HG02588 (cell line): ENCODE measurements at regions not wholly inside any gene's neighbourhood (a gene's known extent, or its start where the extent isn't known, plus 50 kb on each side); places are given as distances from the start of the nearest gene placed in this dataset.
"Not testable (repeated sequence)": the region's sequence is repeated elsewhere in the genome, so short reads cannot be mapped to it uniquely, and the experiment has no call there.

Experiments used
- ATAC-seq: cut with Tn5 transposase; IDR thresholded peaks from one replicate; pipeline ENCODE4 v1.9.1; 2021; ENCODE audit warnings: mild to moderate bottlenecking, moderate library complexity; ENCODE audit not compliant: unreplicated experiment

DNA sequence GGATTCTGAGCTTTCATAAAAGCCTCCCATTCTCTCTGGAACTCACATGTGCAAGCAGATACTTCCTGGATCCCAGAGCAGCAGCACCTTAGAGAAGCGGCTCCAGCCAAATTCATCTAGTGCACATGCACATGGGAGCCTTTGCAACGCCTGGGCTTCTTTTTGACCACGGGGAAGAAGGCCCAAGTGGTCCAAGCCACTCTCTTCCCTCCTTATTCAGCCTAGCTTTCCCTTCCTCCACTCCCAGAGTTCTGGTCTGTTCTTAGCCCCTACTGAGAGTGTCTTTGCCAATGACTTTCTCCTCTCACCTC is 118.7 kb downstream of the ZNF365 start:
- no peak for ATAC-seq

DNA sequence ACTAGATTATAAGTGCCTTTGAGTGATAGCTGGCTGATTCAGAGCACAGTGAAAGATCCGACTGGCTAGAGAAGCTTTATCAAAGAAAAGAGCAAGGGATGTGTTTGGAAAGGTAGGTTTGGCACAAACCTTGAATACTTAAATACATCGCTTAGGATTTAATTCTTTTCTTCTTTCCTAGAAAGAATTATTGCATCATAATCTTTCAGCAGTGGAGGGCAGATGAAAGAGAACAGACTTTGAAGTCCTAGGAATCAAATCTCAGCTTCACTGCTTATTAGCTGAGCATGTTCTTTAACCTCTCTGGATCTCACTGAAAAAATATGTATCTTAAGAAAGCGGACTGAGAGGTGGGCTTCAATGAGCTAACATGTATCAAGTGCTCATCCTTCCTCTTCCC is 122.8 kb downstream of the ZNF365 start:
- no peak for ATAC-seq

DNA sequence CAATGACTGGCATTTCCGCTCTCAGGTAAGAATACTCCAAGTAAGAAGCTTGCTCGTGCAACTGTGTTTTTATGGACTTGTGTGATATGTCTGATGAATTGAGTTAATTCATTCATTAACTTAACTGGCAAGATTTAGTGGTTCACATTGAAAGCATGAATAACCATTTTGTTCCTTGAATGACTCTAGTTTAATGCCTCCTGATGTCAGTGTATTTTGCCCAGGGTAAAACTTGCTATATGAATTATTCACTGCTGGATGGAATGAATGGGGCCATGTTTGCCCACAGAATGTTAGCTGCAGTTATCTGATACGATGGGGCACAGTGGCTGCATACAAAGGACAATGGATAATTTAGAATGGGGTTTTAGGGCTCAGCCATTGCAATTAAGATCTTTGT is 124.1 kb downstream of the ZNF365 start:
- no peak for ATAC-seq

DNA sequence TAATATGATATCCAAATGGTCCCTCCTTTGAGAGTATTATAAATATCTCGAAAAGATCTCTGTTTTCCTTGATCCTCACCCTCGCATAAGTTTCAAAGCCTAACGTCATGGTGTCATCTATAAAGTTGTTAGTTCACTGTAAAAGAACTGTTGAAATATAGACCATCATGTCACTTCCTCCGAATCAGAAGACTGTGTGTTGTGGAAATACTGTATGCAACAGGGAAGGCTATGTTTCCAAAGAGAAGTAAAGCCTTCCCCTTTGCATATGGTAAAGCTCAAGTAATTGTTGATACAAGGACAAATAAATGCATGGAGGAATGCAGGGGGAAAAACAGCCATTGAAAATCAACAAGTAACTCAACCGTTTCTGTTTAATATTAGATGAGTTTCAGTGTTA is 125.9 kb downstream of the ZNF365 start:
- ATAC-seq = not testable (repeated sequence)

DNA sequence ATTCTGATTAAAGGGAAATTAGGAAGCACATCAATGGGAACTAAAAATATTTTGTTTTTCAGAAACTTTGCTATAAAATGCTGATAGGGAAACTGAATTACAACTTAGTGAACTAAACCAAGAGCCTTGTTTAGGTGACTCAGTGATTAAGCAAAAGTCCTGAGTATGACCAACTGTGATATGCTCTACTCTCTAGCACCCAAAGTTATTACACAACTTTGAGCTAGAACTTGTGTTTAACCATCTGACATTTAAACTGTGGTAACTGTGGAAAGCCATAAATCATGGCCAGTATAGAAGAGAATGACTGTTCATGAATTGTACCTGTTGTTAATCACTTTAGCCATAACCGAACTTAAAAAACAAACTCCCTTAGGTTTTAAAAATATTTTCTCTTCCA is 127.4 kb downstream of the ZNF365 start:
- no peak for ATAC-seq

DNA sequence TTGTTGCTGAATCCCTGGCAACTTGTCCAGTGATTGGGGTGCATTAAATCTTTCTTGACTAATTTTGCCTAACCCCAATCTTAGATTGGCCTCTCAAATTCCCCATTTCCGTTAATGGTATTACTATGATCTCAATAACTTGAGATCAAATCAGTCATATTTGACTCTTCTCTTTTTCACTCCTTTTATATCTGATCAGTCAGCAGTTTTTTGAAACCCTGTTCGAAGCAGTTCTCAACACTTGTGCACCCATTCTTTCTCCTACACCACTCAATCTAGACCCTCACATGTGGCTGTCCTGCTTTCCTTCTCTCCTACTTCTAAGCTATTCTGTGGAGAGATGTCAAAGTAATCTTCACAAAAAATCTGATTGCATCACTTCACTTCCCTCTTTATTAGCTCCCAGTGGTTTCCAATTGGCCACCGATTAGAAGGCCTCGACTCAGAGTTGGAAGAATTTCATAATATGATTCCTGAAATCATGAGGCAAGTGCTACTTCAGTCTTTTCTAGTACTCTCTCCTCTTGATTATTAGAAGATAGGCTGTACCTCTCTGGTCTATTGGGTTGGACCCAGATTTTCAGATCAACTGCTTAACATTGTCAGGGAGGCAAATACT is 128.9 kb downstream of the ZNF365 start:
- no peak for ATAC-seq

DNA sequence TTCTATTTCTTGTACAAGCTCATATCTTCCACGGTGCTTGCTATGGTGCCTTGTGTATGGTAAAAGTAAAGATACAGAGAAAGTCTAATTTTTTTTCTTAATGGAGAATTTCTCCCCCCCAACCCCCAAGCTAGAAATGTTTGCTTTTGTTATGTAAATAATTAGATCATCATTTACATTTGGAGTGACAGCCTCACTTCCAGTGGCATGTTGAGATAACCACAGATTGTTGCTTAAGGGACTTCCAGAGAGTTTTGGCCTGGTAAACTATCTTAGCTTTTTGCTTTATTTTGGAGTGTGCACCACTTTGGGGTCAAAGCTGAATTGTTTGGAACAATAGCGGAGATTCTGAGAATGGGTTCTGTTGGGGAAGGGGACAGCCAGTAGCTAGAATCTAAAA is 129.7 kb downstream of the ZNF365 start:
- ATAC-seq = no peak

DNA sequence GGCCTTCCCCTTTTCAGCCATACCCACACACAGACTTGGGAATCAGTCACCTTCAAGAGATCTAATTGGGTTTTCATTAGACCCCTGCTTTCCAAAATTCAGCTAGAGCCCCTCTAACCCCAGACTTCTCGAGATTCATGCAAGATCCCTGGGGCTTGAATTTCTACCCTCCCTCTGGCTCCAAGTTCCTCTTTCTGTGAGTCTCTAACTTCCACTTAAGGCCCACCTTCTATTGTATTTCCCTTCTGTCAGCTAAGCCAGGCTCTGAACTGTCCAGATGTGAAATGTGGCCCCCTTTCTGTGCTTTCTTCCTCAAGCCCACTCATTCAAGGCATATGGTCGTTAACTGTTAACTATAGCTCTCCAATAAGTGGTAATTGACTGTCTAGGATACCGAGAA is 132.2 kb downstream of the ZNF365 start:
- no peak for ATAC-seq

DNA sequence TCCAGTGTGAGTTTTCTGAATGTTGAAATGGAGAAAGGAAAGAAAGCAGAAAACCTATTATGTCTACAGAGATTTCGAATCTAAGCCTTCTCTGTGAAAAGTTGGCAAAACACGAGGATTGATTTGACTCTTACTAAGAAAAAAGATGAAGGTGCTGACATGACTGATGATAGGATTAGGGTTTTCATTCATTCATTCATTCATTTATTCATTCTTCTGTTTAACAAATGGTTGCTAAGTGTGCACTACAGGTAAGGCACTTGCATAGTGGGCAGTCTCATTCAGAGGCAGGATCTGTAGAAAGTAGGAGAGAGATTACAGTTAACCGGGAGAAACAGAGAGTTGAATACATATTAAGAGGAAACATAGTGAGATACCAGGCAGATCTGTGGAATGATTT is 137.1 kb downstream of the ZNF365 start:
- peak; percentile 18 for ATAC-seq

DNA sequence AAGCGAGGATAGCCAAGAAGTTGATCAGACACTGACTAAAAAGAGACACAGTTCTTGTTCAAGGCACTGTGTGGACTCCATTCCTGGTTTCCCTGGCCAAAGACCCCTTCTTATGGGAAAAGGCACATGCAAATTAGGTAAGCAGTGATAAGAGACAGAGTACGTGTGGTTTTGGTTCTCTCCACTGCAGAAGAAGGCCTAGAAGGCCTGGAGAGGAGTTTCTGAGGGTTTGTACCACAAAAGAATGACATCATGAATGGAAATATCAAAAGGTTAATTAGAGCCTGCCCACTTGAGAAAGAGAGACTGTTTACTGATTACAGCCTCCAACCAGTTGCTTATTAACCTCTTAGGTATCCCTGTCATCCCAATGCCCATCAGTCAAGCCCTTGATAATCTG is 137.5 kb downstream of the ZNF365 start:
- ATAC-seq = peak; percentile 82

DNA sequence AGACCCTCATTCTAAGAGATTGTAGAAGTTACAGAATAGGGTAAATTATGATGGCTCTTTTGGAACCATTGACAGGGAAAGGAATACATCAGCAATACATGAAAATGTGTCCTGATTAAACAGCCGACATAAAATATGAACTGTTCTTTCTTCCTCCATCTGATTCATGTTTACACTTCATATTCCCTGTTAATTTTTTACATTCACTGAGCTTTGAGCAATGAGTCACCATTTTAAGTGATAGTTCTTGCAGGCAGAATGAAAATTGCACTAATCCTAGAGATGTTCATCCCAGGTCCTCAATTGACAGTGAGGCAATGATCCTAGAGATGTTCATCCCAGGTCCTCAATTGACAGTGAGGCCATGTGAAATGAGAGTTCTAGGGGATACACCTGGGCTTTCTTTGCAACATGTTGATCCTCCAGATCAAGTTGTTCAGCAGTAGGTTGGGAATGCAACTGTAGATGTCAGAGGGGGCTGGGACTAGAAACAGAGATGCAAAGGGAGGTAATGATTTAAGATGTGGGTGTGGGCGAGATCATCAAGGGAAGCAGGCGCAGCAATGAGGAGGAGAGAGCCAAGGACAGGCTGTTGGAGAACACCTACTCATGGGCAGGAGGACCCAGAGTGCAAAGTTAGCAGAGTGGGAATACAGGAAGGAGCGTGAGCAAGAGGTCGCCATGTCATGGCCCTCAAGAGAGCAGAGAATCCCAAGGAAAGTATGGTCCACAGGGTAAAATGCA is 138.7 kb downstream of the ZNF365 start:
- ATAC-seq = no peak

DNA sequence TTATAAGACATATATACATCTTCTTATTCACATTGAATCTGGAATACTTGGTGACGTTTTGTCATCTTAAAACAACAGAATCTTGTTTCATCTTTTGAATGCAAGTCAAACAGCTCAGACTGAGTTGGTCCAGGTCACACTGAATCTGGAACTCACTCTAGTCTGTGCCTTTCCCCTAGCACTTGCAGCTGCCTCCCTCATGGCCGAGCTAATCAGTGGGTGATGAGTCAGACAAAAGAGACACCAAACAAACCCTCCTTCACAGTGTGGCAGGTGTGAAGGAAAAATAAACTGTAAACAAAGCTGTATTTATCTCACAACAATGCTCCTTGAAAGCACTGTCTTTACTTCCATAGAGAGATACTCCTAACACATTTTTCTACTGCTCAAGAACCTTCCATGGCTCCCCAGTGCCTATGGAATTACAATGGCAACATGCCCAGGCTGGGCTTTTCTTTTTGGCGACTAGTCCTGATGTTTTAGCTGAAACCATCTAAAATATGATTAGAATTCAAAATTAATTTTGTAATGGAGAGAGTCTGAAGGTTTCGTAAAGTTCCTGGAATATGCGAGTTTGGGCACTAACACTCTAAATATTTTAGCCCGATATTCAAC is 140.0 kb downstream of the ZNF365 start:
- no peak for ATAC-seq

DNA sequence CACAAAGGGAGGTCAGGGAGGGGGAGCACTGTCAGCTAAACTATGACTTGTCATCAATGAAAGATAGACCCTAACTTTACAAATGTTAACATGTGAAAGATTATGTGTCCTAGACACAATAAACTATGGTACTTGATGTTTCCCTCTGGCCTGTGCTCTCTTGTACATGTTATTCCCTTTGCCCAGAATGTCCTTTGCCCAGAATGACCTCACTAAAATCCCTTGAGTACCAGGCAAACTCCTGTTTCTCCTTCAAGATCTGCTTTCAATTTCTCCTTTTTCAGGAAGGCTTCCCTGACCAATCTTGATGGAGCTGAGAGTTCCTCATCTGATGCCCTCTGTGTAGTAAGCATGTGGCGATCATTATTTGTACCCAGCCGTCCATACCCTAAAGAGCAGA is 143.1 kb downstream of the ZNF365 start:
- ATAC-seq = no peak

DNA sequence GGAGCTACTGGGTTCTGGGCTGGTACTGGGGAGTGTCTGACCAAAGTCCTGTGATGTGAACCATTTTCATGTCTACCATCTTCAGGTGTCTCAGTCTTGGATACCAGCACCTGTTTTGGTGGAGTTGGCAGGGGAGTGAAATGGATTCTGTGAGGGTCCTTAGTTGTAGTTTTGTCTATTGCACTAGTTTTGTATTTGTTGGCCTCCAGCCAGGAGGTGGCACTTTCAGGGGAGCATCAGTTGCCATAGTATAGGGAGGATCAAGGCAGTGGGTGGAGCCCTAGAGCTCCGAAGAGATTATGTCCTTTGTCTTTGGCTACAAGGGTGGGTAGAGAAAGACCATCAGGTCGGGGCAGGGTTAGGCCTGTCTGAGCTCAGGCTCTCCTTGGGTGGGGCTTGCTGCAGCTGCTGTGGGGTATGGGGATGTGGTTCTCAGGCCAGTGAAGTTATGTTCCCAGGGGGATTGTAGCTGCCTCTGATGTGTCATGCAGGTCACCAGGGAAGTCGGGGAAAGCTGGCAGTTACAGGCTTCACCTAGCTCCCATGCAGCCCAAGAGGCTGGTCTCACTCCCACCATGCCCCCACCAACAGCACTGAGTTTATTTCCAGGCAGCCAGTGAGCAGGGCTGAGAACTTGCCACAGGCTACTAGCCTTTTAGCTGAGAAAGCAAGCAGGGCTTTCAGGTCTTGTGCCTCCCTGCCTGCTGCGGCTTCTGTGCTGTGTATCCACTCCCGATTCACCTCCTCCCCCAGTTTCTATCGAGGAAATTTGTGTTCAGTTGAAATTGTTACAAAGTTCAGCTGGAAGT is 153.1 kb downstream of the ZNF365 start:
- peak; percentile 43 for ATAC-seq

DNA sequence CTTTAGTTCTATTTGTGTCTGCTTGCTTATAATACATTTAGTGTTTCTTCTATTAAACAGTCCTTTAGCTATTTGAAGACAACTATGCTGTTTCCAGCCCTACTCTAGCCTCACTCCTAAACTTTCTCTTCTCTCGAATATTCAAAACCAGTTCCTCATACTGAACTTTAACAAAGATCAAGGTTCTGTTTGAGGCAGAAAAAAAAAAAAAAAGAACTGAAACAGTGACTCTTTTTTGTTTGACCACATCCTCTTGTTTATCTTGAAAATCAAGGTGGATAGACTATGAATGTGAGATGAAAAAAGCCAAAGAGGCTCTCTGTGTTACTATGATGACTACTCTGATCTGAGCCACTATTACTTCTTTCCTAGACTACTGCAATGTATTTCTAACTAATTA is 154.3 kb downstream of the ZNF365 start:
- ATAC-seq = peak; percentile 93

DNA sequence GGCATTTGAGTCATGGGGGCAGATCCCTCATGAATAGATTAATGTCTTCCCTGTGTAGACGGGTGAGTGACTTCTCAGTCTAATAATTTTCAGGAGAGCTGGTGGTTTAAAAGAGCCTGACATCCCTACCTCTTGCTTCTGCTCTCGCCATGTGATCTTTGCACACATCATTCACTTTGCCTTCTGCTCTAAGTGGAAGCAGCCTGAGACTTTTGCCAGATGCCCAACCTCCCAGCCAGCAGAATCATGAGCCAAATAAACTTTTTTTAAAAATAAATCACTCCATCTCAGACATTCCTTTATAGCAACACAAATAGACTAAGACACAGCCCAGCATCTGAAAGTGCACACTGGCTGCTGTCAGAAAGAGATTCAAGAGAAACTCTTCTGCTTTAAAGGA is 155.2 kb downstream of the ZNF365 start:
- no peak for ATAC-seq

DNA sequence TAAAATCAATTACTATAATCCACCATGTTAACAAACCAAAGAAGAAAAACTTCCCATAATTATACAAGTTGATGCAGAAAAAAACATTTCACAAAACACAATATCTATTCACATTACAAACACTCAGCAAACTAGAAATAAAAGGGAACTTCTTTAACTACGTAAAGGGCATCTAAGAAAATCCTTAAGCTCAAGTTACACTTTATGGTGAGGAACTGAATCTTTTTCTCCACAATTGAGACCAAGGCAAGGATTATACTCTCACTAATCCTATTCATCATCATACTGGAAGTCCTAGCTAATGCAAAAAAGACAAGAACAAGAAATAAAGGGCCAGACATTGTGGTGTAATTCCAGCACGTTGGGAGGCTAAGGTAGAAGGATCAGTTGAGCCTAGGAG is 159.9 kb downstream of the ZNF365 start:
- ATAC-seq = no peak

DNA sequence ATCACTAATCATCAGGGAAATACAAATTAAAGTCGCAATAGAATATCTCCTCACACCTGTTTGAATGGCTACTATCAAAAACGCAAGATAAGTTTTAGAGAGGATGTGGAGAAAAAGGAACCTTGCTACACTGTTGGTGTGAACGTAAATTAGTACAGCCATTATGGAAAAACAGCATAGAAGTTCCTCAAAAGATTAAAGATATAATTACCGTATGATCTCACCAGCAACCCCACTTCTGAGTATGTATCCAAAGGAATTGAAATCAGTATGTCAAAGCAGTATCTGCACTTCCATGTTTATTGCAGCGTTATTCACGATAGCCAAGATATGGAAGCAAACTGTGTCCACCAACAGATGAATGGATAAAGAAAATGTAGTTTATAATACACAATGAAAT is 164.4 kb downstream of the ZNF365 start:
- no peak for ATAC-seq

DNA sequence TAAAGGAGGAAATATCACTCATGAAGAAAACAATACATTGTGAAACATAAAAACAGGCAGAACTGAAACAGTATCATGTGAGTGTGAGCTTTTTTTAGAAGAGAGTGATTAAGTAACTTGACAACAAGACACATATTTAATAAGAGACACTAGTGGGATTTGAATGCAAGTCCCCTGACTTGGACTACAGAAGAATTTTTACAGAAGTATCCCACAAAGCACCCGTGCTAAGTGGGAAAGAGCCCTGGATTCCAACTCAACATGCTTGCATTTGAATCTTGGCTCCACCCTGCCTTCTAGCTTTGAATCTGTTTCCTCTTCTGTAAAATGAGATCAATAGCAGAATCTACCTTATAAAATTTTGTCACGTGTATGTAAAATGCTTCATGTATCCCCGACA is 166.2 kb downstream of the ZNF365 start:
- no peak for ATAC-seq

DNA sequence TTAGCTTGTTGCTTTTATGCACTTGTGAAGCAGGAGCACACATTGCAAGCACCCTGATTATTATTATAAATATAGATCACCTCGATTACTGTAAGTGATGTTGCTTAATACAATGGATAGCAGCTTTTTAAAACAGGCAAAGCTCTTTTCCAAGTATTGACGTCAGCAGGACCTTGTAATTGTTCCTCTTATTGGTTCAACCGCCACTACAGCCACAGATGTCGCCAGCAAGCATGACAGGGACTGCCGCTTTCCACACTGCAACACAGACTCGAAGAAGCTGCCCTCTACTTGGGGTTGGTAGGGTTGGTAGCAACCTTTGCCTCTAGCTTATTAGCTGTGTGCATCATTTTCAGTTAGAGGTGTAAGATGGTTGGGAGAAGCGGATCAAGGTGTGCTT is 167.6 kb downstream of the ZNF365 start:
- no peak for ATAC-seq

DNA sequence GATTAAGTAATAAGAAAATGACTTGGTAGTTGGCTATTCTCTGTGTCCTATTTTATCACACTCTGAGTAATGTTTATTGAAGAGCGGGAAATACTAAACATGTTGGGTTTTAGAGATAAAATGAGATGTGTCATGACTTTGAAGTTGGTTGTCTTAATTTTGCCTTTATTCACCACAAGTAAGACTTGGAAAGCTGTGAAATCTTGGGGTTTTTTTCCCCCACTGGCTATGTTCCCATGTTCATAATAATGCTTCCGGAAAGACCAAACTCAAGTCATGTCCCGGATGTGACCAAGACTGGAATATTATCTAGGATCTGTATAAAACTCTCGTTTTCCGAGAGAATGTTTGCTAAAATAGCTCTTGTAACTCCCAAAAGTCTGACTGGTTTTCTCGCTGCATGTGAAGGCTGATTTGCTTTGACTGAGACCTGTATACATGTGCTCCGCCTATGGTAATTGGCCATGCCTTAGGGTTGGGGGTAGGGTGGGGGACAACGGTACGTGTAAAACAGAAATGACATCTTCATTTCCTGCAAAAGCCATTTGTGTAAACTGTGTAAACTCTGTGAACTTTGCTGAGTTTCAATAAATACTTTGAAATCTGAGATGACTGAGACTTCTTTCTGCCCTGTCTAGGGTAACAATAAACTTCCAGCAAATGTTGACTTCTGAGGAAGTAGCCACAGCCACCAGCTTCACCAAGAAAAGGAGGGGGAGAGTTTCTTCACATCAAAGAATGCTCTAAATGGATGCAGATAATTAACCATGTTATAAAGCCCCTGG is 169.6 kb downstream of the ZNF365 start:
- no peak for ATAC-seq
